ENCODE measurements at regions not wholly inside any gene's neighbourhood (a gene's known extent, or its start where the extent isn't known, plus 50 kb on each side); places are given as distances from the start of the nearest gene placed in this dataset.

DNA sequence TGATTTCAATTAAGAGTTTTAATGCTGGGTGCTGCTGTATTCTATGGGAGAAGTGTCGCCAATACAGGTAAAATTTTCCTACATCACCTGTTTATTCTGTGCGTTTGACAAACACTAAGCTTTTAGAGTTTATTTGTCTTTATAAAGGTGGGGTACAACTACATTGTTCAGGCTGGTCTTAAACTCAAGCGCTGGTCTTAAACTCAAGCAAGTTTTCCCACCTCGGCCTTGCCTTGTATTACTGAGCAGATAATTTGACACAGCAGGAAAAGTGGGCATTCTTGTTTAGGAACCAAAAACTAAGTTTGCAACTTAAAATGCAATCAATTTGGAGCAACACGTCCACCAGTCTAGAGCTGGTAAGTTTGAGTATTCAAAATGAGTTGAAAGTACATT is 112.9 kb upstream of the BTN3A2 start:
- ATAC-seq (ENCODE audit: low read depth) (no peak), DNase-seq (no peak)
- Histone ChIP-seq H3K9ac (ENCODE audit: low read length) (peak overlapping the region; percentile 85), H3K36me3 (replicated peaks in 1 of 2; ENCODE audit: control extremely low read depth in 1 of 2, control insufficient read depth in 1 of 2, extremely low read depth in 1 of 2, insufficient read depth in 2 of 2, low read length in 1 of 2) (no peaks in the 10 kb centered on the region), H3K27ac (ENCODE audit: low read length in 2 of 2) (peak overlapping the region; percentile 34 to 64), H2AFZ (ENCODE audit: insufficient read depth, low read depth, low read length, poor library complexity, severe bottlenecking) (peak overlapping the region; percentile 64), H3K79me2 (ENCODE audit: control insufficient read depth, insufficient read depth, low read length) (peaks cover 6% of the 10 kb centered on the region), H4K20me1 (ENCODE audit: control insufficient read depth, insufficient read depth, low read length, poor library complexity, severe bottlenecking) (no peaks in the 10 kb centered on the region), H3K4me1 (ENCODE audit: control insufficient read depth in 2 of 2, insufficient read depth in 2 of 2, low read length in 2 of 2) (peaks cover 8 to 16% of the 10 kb centered on the region in 2 donors), H3K4me2 (replicated peaks; ENCODE audit: low read depth, low read length, poor library complexity, severe bottlenecking) (peak overlapping the region; percentile 96), H3K27me3 (replicated peaks in 1 of 4; ENCODE audit: control extremely low read depth in 1 of 4, control insufficient read depth in 3 of 4, insufficient read depth in 4 of 4, low read length in 3 of 4) (no peaks in the 10 kb centered on the region), H3K9me3 (ENCODE audit: control extremely low read depth in 1 of 3, control insufficient read depth in 2 of 3, insufficient read depth in 1 of 3, low read length in 2 of 3) (peaks cover 0 to 3% (median 0%) of the 10 kb centered on the region in 3 donors), H3K4me3 (ENCODE audit: control extremely low read depth in 1 of 5, extremely low read depth in 1 of 5, insufficient read depth in 1 of 5, low read depth in 2 of 5, low read length in 4 of 5) (peak overlapping the region; percentile 68 to 90 (median 83))
- peak overlapping the region; percentile 97 for H3K4me3 Mint-ChIP-seq
- TF ChIP-seq, protein P1, sequence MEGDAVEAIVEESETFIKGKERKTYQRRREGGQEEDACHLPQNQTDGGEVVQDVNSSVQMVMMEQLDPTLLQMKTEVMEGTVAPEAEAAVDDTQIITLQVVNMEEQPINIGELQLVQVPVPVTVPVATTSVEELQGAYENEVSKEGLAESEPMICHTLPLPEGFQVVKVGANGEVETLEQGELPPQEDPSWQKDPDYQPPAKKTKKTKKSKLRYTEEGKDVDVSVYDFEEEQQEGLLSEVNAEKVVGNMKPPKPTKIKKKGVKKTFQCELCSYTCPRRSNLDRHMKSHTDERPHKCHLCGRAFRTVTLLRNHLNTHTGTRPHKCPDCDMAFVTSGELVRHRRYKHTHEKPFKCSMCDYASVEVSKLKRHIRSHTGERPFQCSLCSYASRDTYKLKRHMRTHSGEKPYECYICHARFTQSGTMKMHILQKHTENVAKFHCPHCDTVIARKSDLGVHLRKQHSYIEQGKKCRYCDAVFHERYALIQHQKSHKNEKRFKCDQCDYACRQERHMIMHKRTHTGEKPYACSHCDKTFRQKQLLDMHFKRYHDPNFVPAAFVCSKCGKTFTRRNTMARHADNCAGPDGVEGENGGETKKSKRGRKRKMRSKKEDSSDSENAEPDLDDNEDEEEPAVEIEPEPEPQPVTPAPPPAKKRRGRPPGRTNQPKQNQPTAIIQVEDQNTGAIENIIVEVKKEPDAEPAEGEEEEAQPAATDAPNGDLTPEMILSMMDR (IDR thresholded peaks at IDR 0.05), result no peak
- TF ChIP-seq EZH2 (IDR thresholded peaks at IDR 0.05; ENCODE audit: borderline replicate concordance, insufficient read depth, low read depth, low read length, poor library complexity, severe bottlenecking), result no peak
- POLR2A ChIA-PET, result interaction anchor here (0.8 to 3.3 kb wide), 12 partner anchors 15 to 226 kb away, joined by 3 to 50 read pairs (median 12); a partner anchor contains a TSS
- peaks cover 43% of the 10 kb centered on the region for H3K4me1 Mint-ChIP-seq
- intact Hi-C loops (cut with micrococcal nuclease), result no loop called here
- peak overlapping the region; percentile 94 for H3K27ac Mint-ChIP-seq
- CTCF ChIA-PET, result interaction anchor here (0.6 to 3.2 kb wide), 7 partner anchors 15 to 193 kb away, joined by 3 to 20 read pairs (median 4); a partner anchor contains a TSS
- H3K27me3 Mint-ChIP-seq, result no peaks in the 10 kb centered on the region
- H3K9me3 Mint-ChIP-seq (ENCODE audit: insufficient read depth), result peaks cover 2% of the 10 kb centered on the region
- 0% methylated on average over 1 of the region's 5 CpGs for WGBS (ENCODE audit: insufficient coverage)

DNA sequence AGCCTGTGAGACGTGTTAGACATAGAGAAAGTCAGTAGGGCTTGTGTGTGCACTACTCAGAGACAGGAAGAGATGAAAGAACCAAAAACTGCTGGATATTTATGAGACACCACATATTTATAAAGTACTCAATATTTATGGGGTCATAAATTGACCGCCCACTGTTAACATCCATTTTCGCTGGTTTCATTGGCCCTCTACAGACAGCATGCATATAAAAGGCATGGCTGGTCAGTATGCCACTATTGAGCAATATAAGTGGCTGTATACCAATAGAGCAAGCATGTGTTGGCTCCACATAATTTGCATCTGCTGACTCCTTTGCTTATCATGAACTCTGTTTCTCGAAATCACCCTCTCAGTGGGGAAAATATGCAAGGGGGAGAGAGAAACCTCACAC is 110.3 kb upstream of the BTN3A2 start:
- 100% methylated on average over 1 of the region's 4 CpGs for WGBS (ENCODE audit: insufficient coverage)
- Histone ChIP-seq H3K27ac (ENCODE audit: low read length in 2 of 2) (no peak overlapping the region), H3K27me3 (replicated peaks in 1 of 4; ENCODE audit: control extremely low read depth in 1 of 4, control insufficient read depth in 3 of 4, insufficient read depth in 4 of 4, low read length in 3 of 4) (no peaks in the 10 kb centered on the region), H3K4me2 (replicated peaks; ENCODE audit: low read depth, low read length, poor library complexity, severe bottlenecking) (peak overlapping the region; percentile 3), H3K36me3 (replicated peaks in 1 of 2; ENCODE audit: control extremely low read depth in 1 of 2, control insufficient read depth in 1 of 2, extremely low read depth in 1 of 2, insufficient read depth in 2 of 2, low read length in 1 of 2) (peaks cover 0 to under 1% of the 10 kb centered on the region in 2 experiments), H4K20me1 (ENCODE audit: control insufficient read depth, insufficient read depth, low read length, poor library complexity, severe bottlenecking) (no peaks in the 10 kb centered on the region), H3K9me3 (ENCODE audit: control extremely low read depth in 1 of 3, control insufficient read depth in 2 of 3, insufficient read depth in 1 of 3, low read length in 2 of 3) (peaks cover 0 to 3% (median 0%) of the 10 kb centered on the region in 3 donors), H3K79me2 (ENCODE audit: control insufficient read depth, insufficient read depth, low read length) (peaks cover 6% of the 10 kb centered on the region), H2AFZ (ENCODE audit: insufficient read depth, low read depth, low read length, poor library complexity, severe bottlenecking) (no peak overlapping the region), H3K4me1 (ENCODE audit: control insufficient read depth in 2 of 2, insufficient read depth in 2 of 2, low read length in 2 of 2) (peaks cover 4 to 9% of the 10 kb centered on the region in 2 donors), H3K4me3 (ENCODE audit: control extremely low read depth in 1 of 5, extremely low read depth in 1 of 5, insufficient read depth in 1 of 5, low read depth in 2 of 5, low read length in 4 of 5) (no peak overlapping the region), H3K9ac (ENCODE audit: low read length) (no peak overlapping the region)
- Mint-ChIP-seq H3K27me3 (no peaks in the 10 kb centered on the region), H3K27ac (no peak overlapping the region), H3K4me1 (peaks cover 36% of the 10 kb centered on the region), H3K9me3 (ENCODE audit: insufficient read depth) (peaks cover 2% of the 10 kb centered on the region), H3K4me3 (no peak overlapping the region)
- DNase-seq (no peak), ATAC-seq (ENCODE audit: low read depth) (no peak)
- POLR2A ChIA-PET, result interaction anchor here (0.6 to 0.7 kb wide), 2 partner anchors 40 to 1192 kb away, joined by 3 to 5 read pairs; no protein-coding TSS in a partner anchor
- intact Hi-C loops (cut with micrococcal nuclease), result no loop called here
- CTCF ChIA-PET, result no interaction called here
- no peak for TF ChIP-seq EZH2 (IDR thresholded peaks at IDR 0.05; ENCODE audit: borderline replicate concordance, insufficient read depth, low read depth, low read length, poor library complexity, severe bottlenecking)

Data from B cell (primary cell).